Epithelial cell of proximal tubule (primary cell): ENCODE measurements at regions not wholly inside any gene's neighbourhood (a gene's known extent, or its start where the extent isn't known, plus 50 kb on each side); places are given as distances from the start of the nearest gene placed in this dataset.
"Not testable (repeated sequence)": the region's sequence is repeated elsewhere in the genome, so short reads cannot be mapped to it uniquely, and the experiment has no call there.

Source experiments
- DNase-seq: peaks from one replicate; pipeline ENCODE4 v3.0.0-alpha.2; 2011; ENCODE audit warnings: low read depth
- H3K4me3 ChIP-seq: 2 replicates; pipeline ENCODE4 v1.5.1; 2011; ENCODE audit warnings: low read depth, mild to moderate bottlenecking, low read length
- TF ChIP-seq, protein P1 (sequence below): conservative IDR thresholded peaks from 2 replicates; pipeline ENCODE4 v1.5.1; 2012; ENCODE audit warnings: low read depth, mild to moderate bottlenecking, low read length

- no peak overlapping the region for H3K4me3 ChIP-seq
- no peak for DNase-seq
- TF ChIP-seq, protein P1, sequence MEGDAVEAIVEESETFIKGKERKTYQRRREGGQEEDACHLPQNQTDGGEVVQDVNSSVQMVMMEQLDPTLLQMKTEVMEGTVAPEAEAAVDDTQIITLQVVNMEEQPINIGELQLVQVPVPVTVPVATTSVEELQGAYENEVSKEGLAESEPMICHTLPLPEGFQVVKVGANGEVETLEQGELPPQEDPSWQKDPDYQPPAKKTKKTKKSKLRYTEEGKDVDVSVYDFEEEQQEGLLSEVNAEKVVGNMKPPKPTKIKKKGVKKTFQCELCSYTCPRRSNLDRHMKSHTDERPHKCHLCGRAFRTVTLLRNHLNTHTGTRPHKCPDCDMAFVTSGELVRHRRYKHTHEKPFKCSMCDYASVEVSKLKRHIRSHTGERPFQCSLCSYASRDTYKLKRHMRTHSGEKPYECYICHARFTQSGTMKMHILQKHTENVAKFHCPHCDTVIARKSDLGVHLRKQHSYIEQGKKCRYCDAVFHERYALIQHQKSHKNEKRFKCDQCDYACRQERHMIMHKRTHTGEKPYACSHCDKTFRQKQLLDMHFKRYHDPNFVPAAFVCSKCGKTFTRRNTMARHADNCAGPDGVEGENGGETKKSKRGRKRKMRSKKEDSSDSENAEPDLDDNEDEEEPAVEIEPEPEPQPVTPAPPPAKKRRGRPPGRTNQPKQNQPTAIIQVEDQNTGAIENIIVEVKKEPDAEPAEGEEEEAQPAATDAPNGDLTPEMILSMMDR: no peak
Observed at GRCh38 chr2:16416651-16417050, 249.0 kb downstream of the CYRIA start.

- not testable (repeated sequence) for DNase-seq, H3K4me3 ChIP-seq
Observed at GRCh38 chr2:16415861-16416260, 249.8 kb downstream of the CYRIA start.

GRCh38 chr2:16413947-16414346 lies 251.7 kb downstream of the CYRIA start:
- H3K4me3 ChIP-seq: no peak overlapping the region
- TF ChIP-seq, protein P1: no peak
- no peak for DNase-seq

DNA sequence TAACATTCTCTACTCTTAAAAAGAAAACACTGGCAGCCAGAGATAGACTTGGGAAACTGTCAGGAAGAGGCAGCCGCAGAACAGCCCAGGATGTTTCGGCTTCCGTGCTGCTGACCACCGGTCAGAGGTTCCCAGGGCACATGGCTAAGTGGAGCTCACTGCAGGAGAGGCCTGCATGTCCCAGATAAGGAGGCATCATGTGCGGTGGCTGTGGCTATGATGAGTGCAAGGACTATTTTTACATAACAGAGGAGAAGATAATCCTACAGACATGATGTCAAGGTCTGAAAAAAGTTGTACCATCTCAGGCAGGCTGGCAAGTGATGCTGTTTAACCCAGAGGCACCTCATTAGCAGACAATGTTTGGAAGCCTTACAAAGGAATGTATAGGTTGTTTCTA lies 252.3 kb downstream of the CYRIA start:
- H3K4me3 ChIP-seq: no peak overlapping the region
- no peak for DNase-seq
- TF ChIP-seq, protein P1: no peak

DNA sequence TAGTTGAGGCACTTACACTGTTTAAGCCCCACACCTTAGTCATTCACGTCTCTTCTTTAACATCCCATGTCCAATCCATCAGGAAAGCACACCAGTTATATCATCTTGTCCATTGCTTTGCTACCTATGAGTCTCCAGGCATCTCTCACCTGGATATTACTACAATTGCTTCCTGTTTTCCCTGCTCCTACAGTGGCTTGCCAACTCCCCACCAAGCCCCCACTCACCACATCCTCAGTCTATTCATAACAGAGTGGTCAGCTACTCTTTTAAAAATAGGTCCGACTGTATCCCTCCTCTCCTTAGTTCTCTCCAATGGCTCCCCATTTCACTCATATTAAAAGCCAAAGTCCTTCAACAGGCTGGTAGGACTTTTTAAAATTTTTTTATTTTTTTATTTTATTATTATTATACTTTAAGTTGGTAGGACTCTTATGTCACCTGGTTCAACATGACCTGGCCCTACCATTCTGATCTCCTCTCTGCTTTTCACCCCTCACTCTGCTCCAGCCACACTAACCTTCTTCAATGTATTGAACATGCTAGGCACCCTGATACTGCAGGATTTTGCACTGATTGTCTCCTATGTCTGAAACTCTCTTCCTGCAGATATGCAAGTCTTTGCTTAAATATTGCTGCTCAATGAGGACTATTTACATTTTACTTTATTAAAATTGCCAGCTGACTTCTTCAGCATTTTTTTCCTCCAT lies 253.2 kb downstream of the CYRIA start:
- TF ChIP-seq, protein P1: no peak
- H3K4me3 ChIP-seq: no peak overlapping the region
- DNase-seq: no peak

DNA sequence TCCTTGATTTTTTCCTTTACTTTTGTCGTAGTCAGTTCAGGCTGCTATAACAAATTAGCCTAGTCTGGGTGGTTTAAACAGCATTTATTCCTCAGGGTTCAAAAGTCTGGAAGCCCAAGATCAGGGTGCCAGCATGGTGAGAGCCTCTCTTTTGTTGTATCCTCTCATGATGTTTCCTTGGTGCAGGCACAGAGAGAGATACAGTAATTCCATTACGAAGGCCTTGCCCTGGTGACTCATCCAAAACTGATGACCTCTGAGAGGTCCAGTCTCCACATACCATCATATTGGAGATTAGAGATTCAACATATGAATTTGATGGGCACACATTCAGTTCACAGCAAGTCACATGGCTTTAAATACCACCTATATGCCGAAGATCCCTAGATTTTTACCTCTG lies 253.8 kb downstream of the CYRIA start:
- TF ChIP-seq, protein P1: no peak
- no peak for DNase-seq
- H3K4me3 ChIP-seq: no peak overlapping the region

GRCh38 chr2:16409849-16410248 lies 255.8 kb downstream of the CYRIA start:
- no peak for DNase-seq
- no peak overlapping the region for H3K4me3 ChIP-seq
- TF ChIP-seq, protein P1: no peak
